Neural cell (in vitro differentiated cells): ENCODE measurements at regions not wholly inside any gene's neighbourhood (a gene's known extent, or its start where the extent isn't known, plus 50 kb on each side); places are given as distances from the start of the nearest gene placed in this dataset.

Experiments
- EP300 ChIP-seq: fragments of 450-650 bp; conservative IDR thresholded peaks from 2 replicates; pipeline ENCODE4 v1.6.1; 2014; ENCODE audit warnings: antibody characterized with exemption, mild to moderate bottlenecking, moderate library complexity; ENCODE audit not compliant: poor library complexity, severe bottlenecking
- EZH2 ChIP-seq: fragments of 200-600, 300-800 bp; shearing (Covaris generic), sonication (generic); IDR thresholded peaks from 2 replicates; pipeline ENCODE4 v1.6.1; 2014; ENCODE audit warnings: antibody characterized with exemption, low read length, borderline replicate concordance, mild to moderate bottlenecking; ENCODE audit not compliant: insufficient read depth, poor library complexity, severe bottlenecking
- MXI1 ChIP-seq: fragments of 450-650 bp; conservative IDR thresholded peaks from 2 replicates; pipeline ENCODE4 v1.6.1; 2014; ENCODE audit warnings: antibody characterized with exemption, mild to moderate bottlenecking; ENCODE audit not compliant: poor library complexity, severe bottlenecking
- POLR2AphosphoS5 ChIP-seq: IDR thresholded peaks from 2 replicates; pipeline ENCODE4 v1.6.1; 2012
- RAD21 ChIP-seq: fragments of 450-650 bp; conservative IDR thresholded peaks from 2 replicates; pipeline ENCODE4 v1.6.1; 2014; ENCODE audit warnings: antibody characterized with exemption, mild to moderate bottlenecking, moderate library complexity
- SMC3 ChIP-seq: fragments of 450-650 bp; conservative IDR thresholded peaks from 2 replicates; pipeline ENCODE4 v1.6.1; 2014; ENCODE audit warnings: antibody characterized with exemption, mild to moderate bottlenecking, moderate library complexity; ENCODE audit not compliant: poor library complexity
- TAF1 ChIP-seq: IDR thresholded peaks from 2 replicates; pipeline ENCODE4 v1.6.1; 2012; ENCODE audit warnings: low read depth
- TF ChIP-seq, protein P1 (sequence below): fragments of 450-650 bp; IDR thresholded peaks from 2 replicates; pipeline ENCODE4 v1.5.1; 2014; ENCODE audit warnings: antibody characterized with exemption, mild to moderate bottlenecking, moderate library complexity; ENCODE audit not compliant: poor library complexity, severe bottlenecking

DNA sequence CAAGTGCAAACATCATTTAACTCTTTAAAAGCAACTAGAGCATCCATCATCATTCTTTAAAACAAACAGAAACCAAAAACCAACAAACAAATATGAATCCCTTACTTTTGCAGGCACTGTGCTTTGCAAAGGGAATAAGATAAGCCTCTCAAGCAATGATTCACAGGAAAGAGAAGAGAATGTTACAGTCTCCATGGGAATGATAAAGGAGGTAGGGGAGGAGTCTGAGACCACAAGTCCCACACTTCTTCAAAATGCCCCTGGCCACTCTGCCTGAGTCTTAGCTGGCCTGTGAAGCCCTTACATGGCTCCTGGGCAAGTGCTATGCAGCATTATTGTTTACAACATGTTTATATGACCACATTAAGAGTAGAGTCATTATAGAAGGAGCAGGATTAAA lies 257.7 kb upstream of the MARCKS start:
- no peak for TF ChIP-seq EP300
- TF ChIP-seq, protein P1, sequence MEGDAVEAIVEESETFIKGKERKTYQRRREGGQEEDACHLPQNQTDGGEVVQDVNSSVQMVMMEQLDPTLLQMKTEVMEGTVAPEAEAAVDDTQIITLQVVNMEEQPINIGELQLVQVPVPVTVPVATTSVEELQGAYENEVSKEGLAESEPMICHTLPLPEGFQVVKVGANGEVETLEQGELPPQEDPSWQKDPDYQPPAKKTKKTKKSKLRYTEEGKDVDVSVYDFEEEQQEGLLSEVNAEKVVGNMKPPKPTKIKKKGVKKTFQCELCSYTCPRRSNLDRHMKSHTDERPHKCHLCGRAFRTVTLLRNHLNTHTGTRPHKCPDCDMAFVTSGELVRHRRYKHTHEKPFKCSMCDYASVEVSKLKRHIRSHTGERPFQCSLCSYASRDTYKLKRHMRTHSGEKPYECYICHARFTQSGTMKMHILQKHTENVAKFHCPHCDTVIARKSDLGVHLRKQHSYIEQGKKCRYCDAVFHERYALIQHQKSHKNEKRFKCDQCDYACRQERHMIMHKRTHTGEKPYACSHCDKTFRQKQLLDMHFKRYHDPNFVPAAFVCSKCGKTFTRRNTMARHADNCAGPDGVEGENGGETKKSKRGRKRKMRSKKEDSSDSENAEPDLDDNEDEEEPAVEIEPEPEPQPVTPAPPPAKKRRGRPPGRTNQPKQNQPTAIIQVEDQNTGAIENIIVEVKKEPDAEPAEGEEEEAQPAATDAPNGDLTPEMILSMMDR = no peak
- TF ChIP-seq TAF1 = no peak
- TF ChIP-seq POLR2AphosphoS5 = no peak
- TF ChIP-seq SMC3 = no peak
- no peak for TF ChIP-seq EZH2
- no peak for TF ChIP-seq RAD21
- TF ChIP-seq MXI1 = no peak
